Spleen (tissue), 7 donors: ENCODE measurements at regions not wholly inside any gene's neighbourhood (a gene's known extent, or its start where the extent isn't known, plus 50 kb on each side); places are given as distances from the start of the nearest gene placed in this dataset.

ENCODE experiments used
- CTCF ChIP-seq, 11 experiments: fragments of 200-600 bp in 7 of 11; fragments of 450-650 bp in 4 of 11; sonication (generic) in 4 of 11; IDR thresholded peaks in 8 of 11; conservative IDR thresholded peaks in 3 of 11; 1 replicate in 7 of 11; 2 replicates in 4 of 11; pipeline versions ENCODE4 v1.4.0 to v1.8.0; 2016 to 2021; ENCODE audit warnings: antibody characterized with exemption in 11 of 11, inconsistent platforms in 4 of 11, mild to moderate bottlenecking in 1 of 11
- POLR2A ChIP-seq, 3 donors: fragments of 450-650 bp; IDR thresholded peaks; one replicate each; pipeline ENCODE4 v1.5.1; 2017; ENCODE audit warnings: antibody characterized with exemption in 3 of 3, mild to moderate bottlenecking in 1 of 3
- POLR2AphosphoS5 ChIP-seq, 3 donors: sonication (generic); formaldehyde crosslinking; IDR thresholded peaks; one replicate each; pipeline ENCODE4 v1.5.1; 2017; ENCODE audit warnings: antibody characterized with exemption in 3 of 3
- donor health status: DM: no; HTN: no; CAD: no; lungs with moderate emphysema.
- donor health status: DM: no; HTN: no; CAD: no.
- donor health status: DM: no; HTN: no; CAD: no.

GRCh38 chr2:8256905-8257304 is 425.0 kb upstream of the ID2 start:
- TF ChIP-seq POLR2A (IDR thresholded peaks at IDR 0.05) (no peak), CTCF (IDR thresholded peaks at IDR 0.05 in 8 of 11, conservative IDR thresholded peaks at IDR 0.05 in 3 of 11) (no peak), POLR2AphosphoS5 (IDR thresholded peaks at IDR 0.05) (no peak)
